Mucosa of descending colon (tissue), 3 donors: ENCODE measurements at regions not wholly inside any gene's neighbourhood (a gene's known extent, or its start where the extent isn't known, plus 50 kb on each side); places are given as distances from the start of the nearest gene placed in this dataset.
A peak's percentile ranks its signal among the peaks of the same experiment; 100 is the strongest.
"Not testable (repeated sequence)": the region's sequence is repeated elsewhere in the genome, so short reads cannot be mapped to it uniquely, and the experiment has no call there.

ENCODE experiments used
- ATAC-seq: fragments of 200-7000 bp; cut with Tn5 transposase; one replicate; pipeline ENCODE4 v1.9.1; 2020; ENCODE audit warnings: mild to moderate bottlenecking, moderate library complexity
- DNase-seq, 3 donors: peaks; one replicate each; pipeline ENCODE4 v3.0.0-alpha.2; 2020
- H3K36me3 ChIP-seq: fragments of 200-600 bp; one replicate; pipeline ENCODE4 v1.8.0; 2021; ENCODE audit warnings: low read depth, mild to moderate bottlenecking
- H3K4me1 ChIP-seq: fragments of 200-600 bp; one replicate; pipeline ENCODE4 v1.8.0; 2021; ENCODE audit warnings: low read depth, mild to moderate bottlenecking
- H3K4me3 ChIP-seq: fragments of 200-600 bp; one replicate; pipeline ENCODE4 v1.8.0; 2021; ENCODE audit warnings: mild to moderate bottlenecking
- H3K9me3 ChIP-seq: fragments of 200-600 bp; one replicate; pipeline ENCODE4 v1.8.0; 2021; ENCODE audit warnings: mild to moderate bottlenecking
- intact Hi-C, 2 donors: fragments of 100-400 bp; cut with DNase I in 1 of 2; cut with micrococcal nuclease in 1 of 2; formaldehyde crosslinking; loops; one replicate each; pipeline versions ENCODE4 v1.11.0 to v1.11.1; 2022; cut with DNase I, micrococcal nuclease
- TF ChIP-seq, protein P1 (sequence below): fragments of 200-600 bp; IDR thresholded peaks from one replicate; pipeline ENCODE4 v1.8.0; 2022; ENCODE audit warnings: antibody characterized with exemption, mild to moderate bottlenecking
- donor health status: DM: no; HTN: no; CAD: no; lungs with moderate emphysema.
- donor health status: DM: no; HTN: no; CAD: no.
- donor health status: DM: no; HTN: yes; CAD: no.

- no peak for ATAC-seq
- Histone ChIP-seq H3K4me3 (no peak overlapping the region), H3K4me1 (no peaks in the 10 kb centered on the region), H3K36me3 (no peaks in the 10 kb centered on the region), H3K9me3 (no peaks in the 10 kb centered on the region)
- intact Hi-C loops = no loop called here
- TF ChIP-seq, protein P1, sequence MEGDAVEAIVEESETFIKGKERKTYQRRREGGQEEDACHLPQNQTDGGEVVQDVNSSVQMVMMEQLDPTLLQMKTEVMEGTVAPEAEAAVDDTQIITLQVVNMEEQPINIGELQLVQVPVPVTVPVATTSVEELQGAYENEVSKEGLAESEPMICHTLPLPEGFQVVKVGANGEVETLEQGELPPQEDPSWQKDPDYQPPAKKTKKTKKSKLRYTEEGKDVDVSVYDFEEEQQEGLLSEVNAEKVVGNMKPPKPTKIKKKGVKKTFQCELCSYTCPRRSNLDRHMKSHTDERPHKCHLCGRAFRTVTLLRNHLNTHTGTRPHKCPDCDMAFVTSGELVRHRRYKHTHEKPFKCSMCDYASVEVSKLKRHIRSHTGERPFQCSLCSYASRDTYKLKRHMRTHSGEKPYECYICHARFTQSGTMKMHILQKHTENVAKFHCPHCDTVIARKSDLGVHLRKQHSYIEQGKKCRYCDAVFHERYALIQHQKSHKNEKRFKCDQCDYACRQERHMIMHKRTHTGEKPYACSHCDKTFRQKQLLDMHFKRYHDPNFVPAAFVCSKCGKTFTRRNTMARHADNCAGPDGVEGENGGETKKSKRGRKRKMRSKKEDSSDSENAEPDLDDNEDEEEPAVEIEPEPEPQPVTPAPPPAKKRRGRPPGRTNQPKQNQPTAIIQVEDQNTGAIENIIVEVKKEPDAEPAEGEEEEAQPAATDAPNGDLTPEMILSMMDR = no peak
- no peak for DNase-seq
Observed at GRCh38 chr7:128591705-128592104, 80.4 kb upstream of the GARIN1A start.

GRCh38 chr7:128592209-128592608 is 79.9 kb upstream of the GARIN1A start:
- H3K4me3 ChIP-seq, ATAC-seq, H3K4me1 ChIP-seq, H3K36me3 ChIP-seq, DNase-seq, H3K9me3 ChIP-seq, intact Hi-C loops: not testable (repeated sequence)

- H3K9me3 ChIP-seq, H3K4me3 ChIP-seq, H3K4me1 ChIP-seq, intact Hi-C loops, ATAC-seq, DNase-seq, H3K36me3 ChIP-seq: not testable (repeated sequence)
Observed at GRCh38 chr7:128594061-128594460, 78.0 kb upstream of the GARIN1A start.

GRCh38 chr7:128596336-128597128 is 75.6 kb upstream of the GARIN1A start:
- H3K4me3 ChIP-seq, ATAC-seq, H3K9me3 ChIP-seq, intact Hi-C loops, H3K36me3 ChIP-seq, H3K4me1 ChIP-seq, DNase-seq: not testable (repeated sequence)

GRCh38 chr7:128598946-128599345 is 73.1 kb upstream of the GARIN1A start:
- H3K4me3 ChIP-seq, intact Hi-C loops, H3K9me3 ChIP-seq, H3K36me3 ChIP-seq, H3K4me1 ChIP-seq, ATAC-seq, DNase-seq: not testable (repeated sequence)

- H3K9me3 ChIP-seq, H3K4me1 ChIP-seq, H3K4me3 ChIP-seq, H3K36me3 ChIP-seq, intact Hi-C loops: not testable (repeated sequence)
- ATAC-seq (peak; percentile 95), DNase-seq (peak in 1 of 3 donors; percentile 64)
- TF ChIP-seq, protein P1 = peak; percentile 21
Observed at GRCh38 chr7:128608678-128609421, 63.2 kb upstream of the GARIN1A start.

- H3K36me3 ChIP-seq, ATAC-seq, H3K4me3 ChIP-seq, DNase-seq, H3K4me1 ChIP-seq, intact Hi-C loops, H3K9me3 ChIP-seq: not testable (repeated sequence)
Observed at GRCh38 chr7:128613366-128613765, 58.7 kb upstream of the GARIN1A start.

DNA sequence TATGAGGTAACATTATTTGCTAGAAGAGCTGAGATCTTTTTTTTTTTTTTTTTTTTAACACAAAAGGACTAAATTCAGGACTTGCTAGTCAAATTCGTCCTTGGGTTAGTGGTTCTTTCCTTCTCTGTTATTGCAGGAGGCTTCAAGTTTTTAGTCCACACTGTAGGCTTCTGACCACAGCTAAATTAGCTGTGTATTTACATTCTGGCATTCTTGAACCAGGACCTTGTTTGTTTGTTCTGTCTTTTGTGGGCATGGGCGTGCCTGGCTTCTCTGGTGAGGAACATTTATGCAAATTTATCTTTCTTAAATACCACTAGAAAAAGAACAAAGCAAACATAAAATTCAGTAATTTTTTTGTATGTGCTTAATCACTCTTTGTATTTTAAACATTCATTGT is 57.3 kb upstream of the GARIN1A start:
- H3K9me3 ChIP-seq, DNase-seq, H3K36me3 ChIP-seq, H3K4me3 ChIP-seq, H3K4me1 ChIP-seq, ATAC-seq, intact Hi-C loops: not testable (repeated sequence)

- intact Hi-C loops, H3K4me3 ChIP-seq, H3K4me1 ChIP-seq, H3K36me3 ChIP-seq, DNase-seq, H3K9me3 ChIP-seq, ATAC-seq: not testable (repeated sequence)
Observed at GRCh38 chr7:128616799-128617198, 55.3 kb upstream of the GARIN1A start.
